ENCODE measurements at regions not wholly inside any gene's neighbourhood (a gene's known extent, or its start where the extent isn't known, plus 50 kb on each side); places are given as distances from the start of the nearest gene placed in this dataset.

- DNase-seq: no peak
These were observed 299.3 kb upstream of the HS3ST1 start for GRCh38 chr4:11727903-11728564.

- DNase-seq: peak; percentile 54
These were observed 296.0 kb upstream of the HS3ST1 start for GRCh38 chr4:11724731-11725130.

GRCh38 chr4:11722223-11722622 lies 293.5 kb upstream of the HS3ST1 start:
- DNase-seq: no peak

GRCh38 chr4:11720292-11720691 lies 291.6 kb upstream of the HS3ST1 start:
- peak; percentile 9 for DNase-seq

- no peak for DNase-seq
These were observed 291.2 kb upstream of the HS3ST1 start for GRCh38 chr4:11719879-11720278.

- no peak for DNase-seq
These were observed 287.2 kb upstream of the HS3ST1 start for GRCh38 chr4:11715753-11716521.

GRCh38 chr4:11710453-11711093 lies 281.9 kb upstream of the HS3ST1 start:
- peak; percentile 6 for DNase-seq

- DNase-seq: no peak
These were observed 275.6 kb upstream of the HS3ST1 start for GRCh38 chr4:11704186-11704830.

- DNase-seq: no peak
These were observed 274.3 kb upstream of the HS3ST1 start for GRCh38 chr4:11702886-11703557.

GRCh38 chr4:11701966-11702725 lies 273.5 kb upstream of the HS3ST1 start:
- no peak for DNase-seq

GRCh38 chr4:11700751-11701226 lies 272.1 kb upstream of the HS3ST1 start:
- DNase-seq: no peak

GRCh38 chr4:11698846-11699590 lies 270.3 kb upstream of the HS3ST1 start:
- no peak for DNase-seq

GRCh38 chr4:11698033-11698432 lies 269.3 kb upstream of the HS3ST1 start:
- no peak for DNase-seq

GRCh38 chr4:11693693-11694092 lies 265.0 kb upstream of the HS3ST1 start:
- no peak for DNase-seq

- DNase-seq: no peak
These were observed 262.5 kb upstream of the HS3ST1 start for GRCh38 chr4:11691236-11691635.

GRCh38 chr4:11687727-11688126 lies 259.0 kb upstream of the HS3ST1 start:
- DNase-seq: no peak

- DNase-seq: no peak
These were observed 256.8 kb upstream of the HS3ST1 start for GRCh38 chr4:11685481-11685880.

- no peak for DNase-seq
These were observed 246.5 kb upstream of the HS3ST1 start for GRCh38 chr4:11675051-11675800.

- DNase-seq: no peak
These were observed 241.6 kb upstream of the HS3ST1 start for GRCh38 chr4:11670304-11670703.

GRCh38 chr4:11669156-11669555 lies 240.5 kb upstream of the HS3ST1 start:
- no peak for DNase-seq

GRCh38 chr4:11663114-11663513 lies 234.4 kb upstream of the HS3ST1 start:
- DNase-seq: no peak

Data from NCI-H1105 treated with DMSO at 0.1 percent for 48 hours (cell line).